ENCODE measurements at regions not wholly inside any gene's neighbourhood (a gene's known extent, or its start where the extent isn't known, plus 50 kb on each side); places are given as distances from the start of the nearest gene placed in this dataset.
"Not testable (repeated sequence)": the region's sequence is repeated elsewhere in the genome, so short reads cannot be mapped to it uniquely, and the experiment has no call there.

- no peak for DNase-seq
Observed at GRCh38 chr3:66552846-66553245, 52.0 kb upstream of the LRIG1 start.

- DNase-seq = no peak
Observed at GRCh38 chr3:66553441-66554113, 52.8 kb upstream of the LRIG1 start.

DNA sequence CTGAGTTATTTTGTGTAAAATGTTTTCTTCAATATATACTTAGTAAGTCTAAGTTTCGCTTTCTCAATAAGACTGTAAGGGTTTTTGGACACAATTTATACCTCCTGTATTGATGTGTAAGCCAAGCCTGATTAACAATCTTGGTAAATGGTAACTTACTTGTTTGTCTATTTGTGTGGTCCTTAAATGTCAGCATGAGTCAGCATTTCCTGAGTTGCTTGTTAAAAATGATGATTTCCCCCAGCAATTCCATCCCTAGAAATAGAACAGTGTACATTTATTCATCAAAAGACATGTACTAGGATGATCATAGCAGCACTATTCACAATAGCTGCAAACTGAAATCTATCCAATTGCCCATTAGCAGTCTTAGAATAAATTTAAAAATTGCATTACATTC is 53.4 kb upstream of the LRIG1 start:
- DNase-seq = no peak

DNA sequence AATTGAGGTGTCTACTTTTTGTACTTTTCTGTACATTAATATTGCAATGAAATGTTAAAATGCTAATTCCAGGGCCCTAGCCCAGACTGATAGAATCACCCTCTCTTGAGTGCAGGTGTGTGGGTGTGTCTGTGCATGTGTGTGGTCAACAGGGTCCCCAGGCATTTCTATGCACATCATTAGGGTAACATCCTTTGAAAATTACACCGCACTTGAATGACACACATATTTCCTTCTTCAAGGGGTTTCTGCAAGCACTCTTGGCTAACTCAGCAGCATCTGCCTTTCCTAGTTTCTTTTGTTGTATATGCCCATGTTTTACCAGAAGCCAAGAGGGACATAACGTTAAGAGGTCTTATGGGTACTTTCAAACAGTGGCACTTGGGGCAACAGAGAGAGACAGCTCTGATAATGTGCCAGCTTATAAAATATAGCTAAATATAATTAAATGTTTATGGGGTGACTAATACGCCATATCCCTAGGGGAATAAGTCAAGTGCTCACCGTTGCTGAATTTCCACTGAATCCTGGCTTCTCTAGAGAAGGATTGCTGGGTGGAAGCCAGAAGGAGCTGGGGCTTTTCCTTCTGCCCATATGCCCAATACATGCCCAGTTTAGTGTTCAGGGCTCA is 54.5 kb upstream of the LRIG1 start:
- DNase-seq = no peak

- no peak for DNase-seq
Observed at GRCh38 chr3:66557170-66557569, 56.3 kb upstream of the LRIG1 start.

- not testable (repeated sequence) for DNase-seq
Observed at GRCh38 chr3:66559924-66560323, 59.1 kb upstream of the LRIG1 start.

- DNase-seq = no peak
Observed at GRCh38 chr3:66561367-66561766, 60.5 kb upstream of the LRIG1 start.

- DNase-seq = no peak
Observed at GRCh38 chr3:66565301-66565700, 64.5 kb upstream of the LRIG1 start.

GRCh38 chr3:66567077-66567476 is 66.3 kb upstream of the LRIG1 start:
- no peak for DNase-seq

GRCh38 chr3:66572090-66572675 is 71.4 kb upstream of the LRIG1 start:
- no peak for DNase-seq

DNA sequence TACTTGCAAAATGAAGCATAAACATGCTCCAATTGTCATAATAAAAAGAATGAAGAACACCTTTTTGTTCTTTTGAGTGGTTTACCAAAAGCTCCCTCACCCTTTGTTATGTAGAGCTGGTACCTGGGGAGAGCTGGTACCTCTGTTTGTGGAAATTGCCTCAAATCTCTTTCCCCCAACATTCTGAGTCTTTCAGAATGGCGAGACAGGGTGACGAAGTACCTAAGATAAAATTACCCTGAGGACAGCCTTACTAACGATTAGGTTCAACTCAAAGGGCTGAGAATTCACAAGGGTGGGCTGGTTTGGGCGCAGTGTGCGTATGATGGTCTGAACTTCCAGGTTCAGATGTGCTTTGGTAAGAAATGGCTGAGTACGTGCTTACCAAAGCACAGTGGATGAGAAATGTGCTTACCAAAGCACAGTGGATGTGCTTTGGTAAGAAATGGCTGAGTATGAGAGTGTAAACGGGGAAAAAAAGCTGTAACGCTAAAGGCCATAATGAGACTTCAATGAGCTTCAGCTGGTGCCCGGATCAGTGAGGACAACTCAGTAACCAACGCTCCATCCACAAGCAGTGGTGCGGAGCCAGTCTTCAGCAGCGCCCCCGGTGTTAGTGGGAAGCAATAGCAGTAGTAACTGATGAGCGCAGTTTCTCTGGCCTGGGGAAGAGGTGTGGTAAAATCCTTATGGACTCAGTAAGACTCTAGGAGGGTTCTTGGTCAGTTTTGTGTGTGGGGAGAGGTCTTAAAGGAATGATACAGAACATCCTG is 72.3 kb upstream of the LRIG1 start:
- DNase-seq = peak; percentile 78

DNA sequence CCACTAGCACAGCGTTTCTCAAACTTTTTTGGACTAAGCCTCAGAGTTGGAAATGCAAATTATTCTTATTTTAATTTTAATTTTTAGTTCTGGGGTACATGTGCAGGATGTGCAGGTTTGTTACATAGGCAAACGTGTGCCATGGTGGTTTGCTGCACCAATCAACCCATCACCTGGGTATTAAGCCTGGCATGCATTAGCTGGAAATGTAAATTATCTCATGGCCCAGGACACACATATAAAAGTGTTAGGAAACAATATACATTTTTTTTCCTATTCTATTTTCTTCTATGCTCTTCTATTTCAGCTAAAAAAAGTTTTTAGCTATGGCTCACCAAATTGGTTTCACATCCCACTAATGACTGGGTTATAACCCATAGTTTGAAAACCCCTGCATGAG is 73.3 kb upstream of the LRIG1 start:
- DNase-seq = no peak

DNA sequence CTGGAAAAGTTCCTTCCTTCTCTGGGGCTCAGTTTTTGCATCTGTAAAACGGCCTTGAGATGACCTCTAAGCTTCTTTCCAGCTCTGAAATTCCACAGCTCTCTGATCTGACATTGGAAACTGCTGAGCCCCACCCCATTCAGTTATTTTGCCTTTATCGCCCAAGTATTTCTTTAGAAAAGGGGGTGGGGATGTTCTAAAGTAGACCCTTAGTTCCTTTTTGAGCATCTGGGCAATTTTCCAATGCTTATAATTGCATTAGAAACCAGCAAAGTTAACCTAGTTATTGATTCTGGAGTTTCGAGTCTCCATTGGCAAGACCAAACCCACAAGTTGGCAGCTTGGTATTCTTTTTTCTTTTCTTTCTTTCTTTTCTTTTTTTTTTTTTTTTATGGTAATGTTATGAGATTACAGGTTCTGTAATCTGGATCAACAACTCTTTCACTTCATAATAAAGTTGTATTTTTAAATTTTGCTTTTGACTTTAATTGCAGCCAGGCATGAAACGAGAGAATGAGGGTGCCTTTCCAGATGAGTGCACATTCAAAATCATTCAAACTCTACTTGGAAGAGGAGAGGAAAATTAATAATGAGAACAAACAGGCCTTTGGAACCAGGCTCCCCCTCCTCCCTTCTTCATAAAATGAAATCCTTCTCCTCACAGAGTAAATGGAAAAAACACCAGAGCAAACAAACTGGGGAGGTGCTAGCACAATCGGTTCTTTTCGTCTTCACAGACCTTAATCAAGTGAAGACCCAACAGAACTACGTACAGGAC is 76.8 kb upstream of the LRIG1 start:
- no peak for DNase-seq

- no peak for DNase-seq
Observed at GRCh38 chr3:66581256-66581655, 80.4 kb upstream of the LRIG1 start.

- DNase-seq = no peak
Observed at GRCh38 chr3:66582721-66583423, 82.0 kb upstream of the LRIG1 start.

- DNase-seq = no peak
Observed at GRCh38 chr3:66583424-66584040, 82.7 kb upstream of the LRIG1 start.

GRCh38 chr3:66585520-66586095 is 84.8 kb upstream of the LRIG1 start:
- DNase-seq = no peak

DNA sequence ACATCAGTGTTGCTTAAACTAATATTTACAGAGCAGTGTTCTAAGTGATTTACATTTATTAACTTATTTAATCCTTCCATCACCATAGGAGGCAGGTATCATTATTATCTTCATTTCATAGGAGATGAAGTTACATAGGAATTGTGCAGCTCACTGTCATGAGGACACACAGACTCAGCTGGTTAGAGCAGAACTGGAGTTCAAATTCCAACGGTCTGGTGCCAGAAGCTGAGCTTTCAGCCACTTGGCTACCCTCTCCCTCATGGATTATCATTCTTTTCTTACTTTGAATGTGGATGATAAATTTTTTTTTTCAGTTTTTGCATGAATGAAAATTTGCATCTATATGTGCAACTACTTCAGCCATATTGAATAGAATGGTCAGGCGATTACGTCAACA is 86.0 kb upstream of the LRIG1 start:
- DNase-seq = no peak

DNA sequence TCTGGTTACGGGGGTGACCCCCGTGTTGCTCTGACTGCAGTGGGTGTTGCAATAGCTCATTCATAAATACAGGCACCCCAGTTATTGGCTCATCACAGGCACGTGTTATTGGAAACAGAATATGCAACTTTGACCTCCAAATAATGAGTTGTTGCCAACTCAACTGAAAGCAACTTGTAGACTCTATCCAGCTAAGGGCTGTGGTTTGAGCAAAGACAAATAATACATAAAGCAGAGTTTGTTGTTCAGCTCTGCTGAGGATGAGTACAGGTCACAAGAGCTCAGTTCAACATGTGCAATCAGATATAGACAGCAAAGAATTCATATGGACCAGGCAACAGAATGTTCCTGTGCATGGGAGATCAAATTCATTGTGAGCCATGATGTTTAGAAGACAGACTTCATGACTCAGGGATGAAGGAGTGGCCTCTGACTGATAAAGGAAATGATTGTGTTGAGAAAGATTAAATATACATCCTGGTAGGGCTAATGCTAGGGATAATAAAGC is 87.6 kb upstream of the LRIG1 start:
- DNase-seq = no peak

GRCh38 chr3:66592016-66592761 is 91.4 kb upstream of the LRIG1 start:
- no peak for DNase-seq
